C4-2B (cell line): ENCODE measurements at regions not wholly inside any gene's neighbourhood (a gene's known extent, or its start where the extent isn't known, plus 50 kb on each side); places are given as distances from the start of the nearest gene placed in this dataset.

Source experiments
- ZFX ChIP-seq: fragments of 450-650 bp; IDR thresholded peaks from 2 replicates; pipeline ENCODE4 v1.6.1; 2017
- TF ChIP-seq, protein P1 (sequence below): fragments of 450-650 bp; conservative IDR thresholded peaks from 2 replicates; pipeline ENCODE4 v1.5.1; 2017; ENCODE audit warnings: mild to moderate bottlenecking

DNA sequence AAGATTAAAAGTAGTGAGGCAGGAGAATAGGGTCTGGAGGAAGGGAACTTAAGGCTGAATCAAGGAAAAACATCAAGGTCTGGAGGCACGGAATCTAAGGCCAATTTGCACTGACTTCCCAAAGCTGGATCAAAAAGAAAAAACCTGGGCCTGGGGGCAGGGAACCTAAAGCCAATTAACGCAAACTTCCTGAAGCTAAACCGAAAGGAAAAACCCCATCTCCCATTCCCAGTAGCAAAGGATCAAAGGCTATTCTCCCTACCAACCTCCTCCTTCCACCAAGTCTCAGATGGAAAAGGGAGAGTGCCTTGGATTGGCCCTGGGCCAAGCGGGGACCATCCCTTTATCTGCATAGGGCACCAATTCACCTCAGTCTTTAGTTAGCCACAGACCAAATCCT, 384.2 kb downstream of the GRIN2B start:
- TF ChIP-seq, protein P1, sequence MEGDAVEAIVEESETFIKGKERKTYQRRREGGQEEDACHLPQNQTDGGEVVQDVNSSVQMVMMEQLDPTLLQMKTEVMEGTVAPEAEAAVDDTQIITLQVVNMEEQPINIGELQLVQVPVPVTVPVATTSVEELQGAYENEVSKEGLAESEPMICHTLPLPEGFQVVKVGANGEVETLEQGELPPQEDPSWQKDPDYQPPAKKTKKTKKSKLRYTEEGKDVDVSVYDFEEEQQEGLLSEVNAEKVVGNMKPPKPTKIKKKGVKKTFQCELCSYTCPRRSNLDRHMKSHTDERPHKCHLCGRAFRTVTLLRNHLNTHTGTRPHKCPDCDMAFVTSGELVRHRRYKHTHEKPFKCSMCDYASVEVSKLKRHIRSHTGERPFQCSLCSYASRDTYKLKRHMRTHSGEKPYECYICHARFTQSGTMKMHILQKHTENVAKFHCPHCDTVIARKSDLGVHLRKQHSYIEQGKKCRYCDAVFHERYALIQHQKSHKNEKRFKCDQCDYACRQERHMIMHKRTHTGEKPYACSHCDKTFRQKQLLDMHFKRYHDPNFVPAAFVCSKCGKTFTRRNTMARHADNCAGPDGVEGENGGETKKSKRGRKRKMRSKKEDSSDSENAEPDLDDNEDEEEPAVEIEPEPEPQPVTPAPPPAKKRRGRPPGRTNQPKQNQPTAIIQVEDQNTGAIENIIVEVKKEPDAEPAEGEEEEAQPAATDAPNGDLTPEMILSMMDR = no peak
- TF ChIP-seq ZFX = no peak
